ENCODE measurements at regions not wholly inside any gene's neighbourhood (a gene's known extent, or its start where the extent isn't known, plus 50 kb on each side); places are given as distances from the start of the nearest gene placed in this dataset.

DNA sequence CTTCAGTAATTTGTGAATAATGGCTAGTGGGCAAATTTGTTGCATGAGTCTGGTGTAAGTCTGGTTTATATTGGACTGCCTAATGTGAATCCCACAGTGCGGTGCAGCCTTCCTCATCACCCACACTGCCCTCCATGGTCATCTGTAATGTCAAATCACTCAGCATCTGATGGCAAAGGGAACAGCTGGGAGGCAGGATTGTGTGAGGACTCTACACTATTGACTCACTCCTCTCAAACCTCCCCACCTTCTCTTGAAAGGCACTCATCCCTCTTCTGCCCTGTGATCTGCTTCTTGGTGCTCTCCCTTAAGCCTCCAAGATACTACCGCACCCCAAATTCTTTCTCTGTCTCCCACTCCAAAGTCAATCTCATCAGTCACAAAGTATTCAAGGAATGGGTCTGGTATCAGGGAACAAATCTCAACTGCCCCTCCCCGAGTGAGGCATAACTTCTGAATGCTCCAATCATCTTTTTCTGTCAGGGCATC lies 146.0 kb upstream of the BEND6 start:
- Histone ChIP-seq H3K27ac (no peak overlapping the region), H3K4me3 (ENCODE audit: low read depth in 1 of 2, low read length in 1 of 2) (no peak overlapping the region), H3K36me3 (no peaks in the 10 kb centered on the region), H3K27me3 (no peaks in the 10 kb centered on the region), H3K4me1 (ENCODE audit: control insufficient read depth in 1 of 2, insufficient read depth in 1 of 2, low read depth in 1 of 2, low read length in 1 of 2) (no peaks in the 10 kb centered on the region), H3K9me3 (no peaks in the 10 kb centered on the region)
- no peak for TF ChIP-seq CTCF (IDR thresholded peaks at IDR 0.05)

DNA sequence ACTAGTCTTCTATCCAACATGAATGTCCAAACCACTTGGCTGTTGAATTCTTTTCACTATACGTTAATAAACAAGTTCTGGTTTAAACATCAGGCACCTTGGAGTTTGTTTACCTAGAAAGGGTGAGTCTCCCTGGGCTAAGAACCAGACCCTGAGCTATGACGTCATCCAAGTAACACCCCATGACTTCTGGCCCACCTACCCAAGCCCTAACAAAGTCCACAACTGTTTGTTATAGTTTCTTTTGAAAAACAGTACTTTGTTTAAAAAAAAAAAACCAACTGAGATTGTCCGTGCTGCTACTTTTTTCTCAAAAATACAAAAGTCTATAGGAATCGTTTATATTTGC lies 146.9 kb upstream of the BEND6 start:
- no peak for TF ChIP-seq CTCF (IDR thresholded peaks at IDR 0.05)
- Histone ChIP-seq H3K9me3 (no peaks in the 10 kb centered on the region), H3K36me3 (no peaks in the 10 kb centered on the region), H3K27me3 (no peaks in the 10 kb centered on the region), H3K27ac (no peak overlapping the region), H3K4me3 (ENCODE audit: low read depth in 1 of 2, low read length in 1 of 2) (no peak overlapping the region), H3K4me1 (ENCODE audit: control insufficient read depth in 1 of 2, insufficient read depth in 1 of 2, low read depth in 1 of 2, low read length in 1 of 2) (no peaks in the 10 kb centered on the region)

- no peak overlapping the region for H3K27ac ChIP-seq
- H3K27me3 ChIP-seq: no peaks in the 10 kb centered on the region
- TF ChIP-seq CTCF (IDR thresholded peaks at IDR 0.05): no peak
- no peak overlapping the region for H3K4me3 ChIP-seq (ENCODE audit: low read depth in 1 of 2, low read length in 1 of 2)
- H3K4me1 ChIP-seq (ENCODE audit: control insufficient read depth in 1 of 2, insufficient read depth in 1 of 2, low read depth in 1 of 2, low read length in 1 of 2): no peaks in the 10 kb centered on the region
- no peaks in the 10 kb centered on the region for H3K36me3 ChIP-seq
- no peaks in the 10 kb centered on the region for H3K9me3 ChIP-seq
Observed at GRCh38 chr6:56807326-56807988, 147.4 kb upstream of the BEND6 start.

DNA sequence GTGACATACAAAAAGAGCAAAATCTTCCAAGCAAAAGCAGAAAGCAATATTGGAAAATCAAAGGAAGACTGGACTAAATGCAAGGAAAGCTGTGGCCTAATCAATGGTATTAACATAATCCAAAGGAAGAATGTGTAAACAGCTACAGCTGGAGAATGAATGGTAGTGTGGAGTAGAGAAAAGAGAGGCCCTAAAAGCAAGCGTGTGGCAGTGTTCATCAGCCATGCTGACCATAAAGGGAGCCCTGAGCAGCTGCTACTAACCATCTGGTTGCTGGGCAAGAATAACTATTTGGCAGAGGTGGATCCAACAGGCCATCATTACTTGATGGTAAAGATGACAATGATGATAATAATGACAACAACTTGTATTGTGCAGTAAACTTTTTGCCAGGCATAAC lies 148.5 kb upstream of the BEND6 start:
- H3K4me1 ChIP-seq (ENCODE audit: control insufficient read depth in 1 of 2, insufficient read depth in 1 of 2, low read depth in 1 of 2, low read length in 1 of 2): no peaks in the 10 kb centered on the region
- no peaks in the 10 kb centered on the region for H3K27me3 ChIP-seq
- no peak for TF ChIP-seq CTCF (IDR thresholded peaks at IDR 0.05)
- no peak overlapping the region for H3K4me3 ChIP-seq (ENCODE audit: low read depth in 1 of 2, low read length in 1 of 2)
- no peaks in the 10 kb centered on the region for H3K36me3 ChIP-seq
- no peaks in the 10 kb centered on the region for H3K9me3 ChIP-seq
- no peak overlapping the region for H3K27ac ChIP-seq

GRCh38 chr6:56804996-56805395 lies 149.9 kb upstream of the BEND6 start:
- Histone ChIP-seq H3K27me3 (no peaks in the 10 kb centered on the region), H3K36me3 (no peaks in the 10 kb centered on the region), H3K4me3 (ENCODE audit: low read depth in 1 of 2, low read length in 1 of 2) (no peak overlapping the region), H3K27ac (no peak overlapping the region), H3K4me1 (ENCODE audit: control insufficient read depth in 1 of 2, insufficient read depth in 1 of 2, low read depth in 1 of 2, low read length in 1 of 2) (no peaks in the 10 kb centered on the region), H3K9me3 (no peaks in the 10 kb centered on the region)
- no peak for TF ChIP-seq CTCF (IDR thresholded peaks at IDR 0.05)
